ENCODE measurements at regions not wholly inside any gene's neighbourhood (a gene's known extent, or its start where the extent isn't known, plus 50 kb on each side); places are given as distances from the start of the nearest gene placed in this dataset.

- TF ChIP-seq POLR2AphosphoS5 (IDR thresholded peaks at IDR 0.05; ENCODE audit: low read depth, low read length), result no peak
- TF ChIP-seq ELF1 (IDR thresholded peaks at IDR 0.05), result no peak
- TF ChIP-seq JUND (IDR thresholded peaks at IDR 0.05), result no peak
- TF ChIP-seq USF2 (IDR thresholded peaks at IDR 0.05; ENCODE audit: borderline replicate concordance, low read depth, low read length), result no peak
- TF ChIP-seq FOSL2 (IDR thresholded peaks at IDR 0.05; ENCODE audit: borderline replicate concordance, low read depth), result no peak
- TF ChIP-seq, protein P1, sequence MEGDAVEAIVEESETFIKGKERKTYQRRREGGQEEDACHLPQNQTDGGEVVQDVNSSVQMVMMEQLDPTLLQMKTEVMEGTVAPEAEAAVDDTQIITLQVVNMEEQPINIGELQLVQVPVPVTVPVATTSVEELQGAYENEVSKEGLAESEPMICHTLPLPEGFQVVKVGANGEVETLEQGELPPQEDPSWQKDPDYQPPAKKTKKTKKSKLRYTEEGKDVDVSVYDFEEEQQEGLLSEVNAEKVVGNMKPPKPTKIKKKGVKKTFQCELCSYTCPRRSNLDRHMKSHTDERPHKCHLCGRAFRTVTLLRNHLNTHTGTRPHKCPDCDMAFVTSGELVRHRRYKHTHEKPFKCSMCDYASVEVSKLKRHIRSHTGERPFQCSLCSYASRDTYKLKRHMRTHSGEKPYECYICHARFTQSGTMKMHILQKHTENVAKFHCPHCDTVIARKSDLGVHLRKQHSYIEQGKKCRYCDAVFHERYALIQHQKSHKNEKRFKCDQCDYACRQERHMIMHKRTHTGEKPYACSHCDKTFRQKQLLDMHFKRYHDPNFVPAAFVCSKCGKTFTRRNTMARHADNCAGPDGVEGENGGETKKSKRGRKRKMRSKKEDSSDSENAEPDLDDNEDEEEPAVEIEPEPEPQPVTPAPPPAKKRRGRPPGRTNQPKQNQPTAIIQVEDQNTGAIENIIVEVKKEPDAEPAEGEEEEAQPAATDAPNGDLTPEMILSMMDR (IDR thresholded peaks at IDR 0.05), result no peak
- TF ChIP-seq GATA2 (CRISPR knock-in tag; IDR thresholded peaks at IDR 0.05), result no peak
- TF ChIP-seq RFX5 (IDR thresholded peaks at IDR 0.05; ENCODE audit: low read length), result no peak
- no peak for TF ChIP-seq YY1 (IDR thresholded peaks at IDR 0.05; ENCODE audit: low read depth)
- TF ChIP-seq RAD21 (IDR thresholded peaks at IDR 0.05; ENCODE audit: low read length), result no peak
Observed at GRCh38 chr20:11604339-11604738, 313.4 kb upstream of the BTBD3 start.
